H9 (cell line): ENCODE measurements at regions not wholly inside any gene's neighbourhood (a gene's known extent, or its start where the extent isn't known, plus 50 kb on each side); places are given as distances from the start of the nearest gene placed in this dataset.

Experiments used
- DNase-seq: peaks from one replicate; pipeline ENCODE4 v3.0.0-alpha.2; 2017
- H2AFZ ChIP-seq: one replicate; pipeline ENCODE4 v1.6.1; 2013; ENCODE audit warnings: mild to moderate bottlenecking, low read length, control low read depth, moderate library complexity
- H2AK5ac ChIP-seq: 2 replicates; pipeline ENCODE4 v1.6.1; 2013; ENCODE audit warnings: low read length, control low read depth, mixed read lengths; ENCODE audit not compliant: insufficient read length
- H2BK120ac ChIP-seq: one replicate; pipeline ENCODE4 v1.6.1; 2013; ENCODE audit warnings: low read depth, mild to moderate bottlenecking, low read length, control low read depth, inconsistent platforms; ENCODE audit not compliant: poor library complexity, severe bottlenecking
- H2BK12ac ChIP-seq: 2 replicates; pipeline ENCODE4 v1.6.1; 2013; ENCODE audit warnings: low read length, control low read depth, mixed read lengths, low read depth; ENCODE audit not compliant: insufficient read length
- H2BK15ac ChIP-seq: 2 replicates; pipeline ENCODE4 v1.6.1; 2013; ENCODE audit warnings: low read depth, low read length, control low read depth
- H2BK20ac ChIP-seq: one replicate; pipeline ENCODE4 v1.6.1; 2013; ENCODE audit warnings: low read depth, mild to moderate bottlenecking, low read length, control low read depth, inconsistent platforms; ENCODE audit not compliant: poor library complexity, severe bottlenecking
- H2BK5ac ChIP-seq: 2 replicates; pipeline ENCODE4 v1.6.1; 2013; ENCODE audit warnings: low read length, control low read depth, mixed read lengths; ENCODE audit not compliant: insufficient read length
- H3K14ac ChIP-seq: 2 replicates; pipeline ENCODE4 v1.6.1; 2013; ENCODE audit warnings: low read length, control low read depth; ENCODE audit not compliant: insufficient read depth
- H3K18ac ChIP-seq: 2 replicates; pipeline ENCODE4 v1.6.1; 2013; ENCODE audit warnings: low read depth, mild to moderate bottlenecking, mixed read lengths, low read length, control low read depth; ENCODE audit not compliant: insufficient read length
- H3K23ac ChIP-seq: 2 replicates; pipeline ENCODE4 v1.6.1; 2013; ENCODE audit warnings: low read length, control low read depth, mixed read lengths, low read depth; ENCODE audit not compliant: insufficient read length
- H3K23me2 ChIP-seq: 2 replicates; pipeline ENCODE4 v1.6.1; 2013; ENCODE audit warnings: low read depth, mild to moderate bottlenecking, mixed read lengths, low read length, control low read depth; ENCODE audit not compliant: insufficient read length, poor library complexity, severe bottlenecking
- H3K27ac ChIP-seq: 2 replicates; pipeline ENCODE4 v1.5.1; 2013; ENCODE audit warnings: low read length, control low read depth, mixed read lengths, low read depth; ENCODE audit not compliant: insufficient read length
- H3K27me3 ChIP-seq: 2 replicates; pipeline ENCODE4 v1.6.1; 2013; ENCODE audit warnings: low read length, control low read depth, inconsistent platforms; ENCODE audit not compliant: insufficient read depth
- H3K4ac ChIP-seq: 2 replicates; pipeline ENCODE4 v1.6.1; 2013; ENCODE audit warnings: low read depth, mild to moderate bottlenecking, control low read depth, inconsistent platforms, low read length, moderate library complexity
- H3K4me1 ChIP-seq: 2 replicates; pipeline ENCODE4 v1.6.1; 2013; ENCODE audit warnings: low read length, control low read depth, inconsistent platforms; ENCODE audit not compliant: insufficient read depth
- H3K4me2 ChIP-seq: 2 replicates; pipeline ENCODE4 v1.6.1; 2013; ENCODE audit warnings: low read length, control low read depth, mixed read lengths; ENCODE audit not compliant: insufficient read length, insufficient read depth
- H3K56ac ChIP-seq: 2 replicates; pipeline ENCODE4 v1.6.1; 2013; ENCODE audit warnings: low read depth, mild to moderate bottlenecking, mixed read lengths, low read length, control low read depth; ENCODE audit not compliant: insufficient read length
- H3K79me1 ChIP-seq: 2 replicates; pipeline ENCODE4 v1.6.1; 2013; ENCODE audit warnings: low read depth, mild to moderate bottlenecking, moderate library complexity, low read length, control low read depth, inconsistent platforms; ENCODE audit not compliant: insufficient read depth, poor library complexity, severe bottlenecking
- H3K79me2 ChIP-seq: 2 replicates; pipeline ENCODE4 v1.6.1; 2013; ENCODE audit warnings: low read length, control low read depth, inconsistent platforms; ENCODE audit not compliant: insufficient read depth
- H3K9ac ChIP-seq: 2 replicates; pipeline ENCODE4 v1.6.1; 2013; ENCODE audit warnings: low read length, control low read depth, mixed read lengths; ENCODE audit not compliant: insufficient read length; ENCODE audit errors: extremely low read depth
- H3K9me3 ChIP-seq: one replicate; pipeline ENCODE4 v1.6.1; 2013; ENCODE audit warnings: low read depth, low read length, inconsistent platforms; ENCODE audit not compliant: control insufficient read depth
- H3T11ph ChIP-seq: one replicate; pipeline ENCODE4 v1.6.1; 2013; ENCODE audit warnings: mild to moderate bottlenecking, low read length, control low read depth, inconsistent platforms
- H4K20me1 ChIP-seq: one replicate; pipeline ENCODE4 v1.6.1; 2013; ENCODE audit not compliant: control insufficient read depth, insufficient read length, insufficient read depth
- H4K5ac ChIP-seq: 2 replicates; pipeline ENCODE4 v1.6.1; 2013; ENCODE audit warnings: low read depth, mild to moderate bottlenecking, mixed read lengths, low read length, control low read depth; ENCODE audit not compliant: insufficient read length
- H4K8ac ChIP-seq: replicated peaks from 2 replicates; pipeline ENCODE4 v1.6.1; 2013; ENCODE audit warnings: low read length, control low read depth, mixed read lengths, low read depth; ENCODE audit not compliant: insufficient read length
- H4K91ac ChIP-seq: 2 replicates; pipeline ENCODE4 v1.6.1; 2013; ENCODE audit warnings: low read depth, mild to moderate bottlenecking, moderate library complexity, mixed read lengths, low read length, control low read depth; ENCODE audit not compliant: insufficient read length
- H3K27ac Mint-ChIP-seq, 3 experiments: 2 replicates in 2 of 3; 3 replicates in 1 of 3; pipeline ENCODE4 v1.8.0; 2020 to 2021; ENCODE audit warnings: mixed read lengths in 3 of 3, mild to moderate bottlenecking in 1 of 3, moderate library complexity in 1 of 3
- H3K27me3 Mint-ChIP-seq: 2 replicates; pipeline ENCODE4 v1.8.0; 2021; ENCODE audit warnings: low read depth, mild to moderate bottlenecking, moderate library complexity, mixed read lengths
- H3K36me3 Mint-ChIP-seq, 3 experiments: 2 replicates in 2 of 3; 3 replicates in 1 of 3; pipeline ENCODE4 v1.8.0; 2020 to 2021; ENCODE audit warnings: low read depth in 3 of 3, mixed read lengths in 3 of 3; ENCODE audit not compliant: insufficient read depth in 1 of 3
- H3K4me1 Mint-ChIP-seq, 2 experiments: 2 replicates each; pipeline ENCODE4 v1.8.0; 2020; ENCODE audit warnings: mixed read lengths in 2 of 2
- H3K4me3 Mint-ChIP-seq, 2 experiments: 2 replicates in 1 of 2; 3 replicates in 1 of 2; pipeline ENCODE4 v1.8.0; 2020 to 2021; ENCODE audit warnings: mild to moderate bottlenecking in 2 of 2, mixed read lengths in 2 of 2, moderate library complexity in 1 of 2
- H3K9me3 Mint-ChIP-seq, 2 experiments: 2 replicates in 1 of 2; 3 replicates in 1 of 2; pipeline ENCODE4 v1.8.0; 2020; ENCODE audit warnings: mild to moderate bottlenecking in 2 of 2, mixed read lengths in 2 of 2, moderate library complexity in 1 of 2
- CTCF ChIP-seq: fragments of 200-600 bp; sonication (generic); conservative IDR thresholded peaks from 3 replicates; pipeline ENCODE4 v1.8.0; 2021; ENCODE audit warnings: antibody characterized with exemption, mild to moderate bottlenecking
- WGBS: extraction: QIAGEN DNeasy Blood & Tissue Kit; methylation state at CpG from one replicate; pipeline ENCODE4 v1.1.7; 2013; ENCODE audit warnings: missing lambda C conversion rate, low lambda C conversion rate, mixed read lengths; ENCODE audit not compliant: insufficient read length; ENCODE audit errors: extremely low coverage; 5-methylcytosine and 5-hydroxymethylcytosine counted together

GRCh38 chr1:36721261-36721660, 238.5 kb upstream of the CSF3R start:
- Histone ChIP-seq H4K91ac (no peak overlapping the region), H2BK12ac (no peak overlapping the region), H3K79me1 (no peaks in the 10 kb centered on the region), H2AFZ (no peak overlapping the region), H2BK5ac (no peak overlapping the region), H3K9me3 (no peaks in the 10 kb centered on the region), H2AK5ac (no peak overlapping the region), H3K27me3 (no peaks in the 10 kb centered on the region; the same call in 1 of the 2 replicates), H3K14ac (no peak overlapping the region), H4K5ac (no peak overlapping the region), H3K4me1 (no peaks in the 10 kb centered on the region), H3K23me2 (no peaks in the 10 kb centered on the region), H3K9ac (no peak overlapping the region), H3K4me2 (no peak overlapping the region), H3K23ac (no peak overlapping the region), H2BK120ac (no peak overlapping the region), H3K18ac (no peak overlapping the region), H3K79me2 (no peaks in the 10 kb centered on the region), H3K56ac (no peak overlapping the region), H3T11ph (no peak overlapping the region), H2BK15ac (no peak overlapping the region), H4K8ac (no peak overlapping the region), H3K4ac (no peak overlapping the region), H2BK20ac (no peak overlapping the region), H3K27ac (no peak overlapping the region), H4K20me1 (no peaks in the 10 kb centered on the region)
- Mint-ChIP-seq H3K36me3 (no peaks in the 10 kb centered on the region), H3K4me1 (peaks cover 5 to 9% of the 10 kb centered on the region in 2 experiments), H3K27me3 (peaks cover 30% of the 10 kb centered on the region), H3K4me3 (no peak overlapping the region), H3K9me3 (no peaks in the 10 kb centered on the region), H3K27ac (no peak overlapping the region; a peak in 1 of 7 replicates)
- no CpG with 5 or more reads among the region's 6 CpGs for WGBS
- TF ChIP-seq CTCF: no peak
- DNase-seq: no peak
